NT2/D1 (cell line): ENCODE measurements at regions not wholly inside any gene's neighbourhood (a gene's known extent, or its start where the extent isn't known, plus 50 kb on each side); places are given as distances from the start of the nearest gene placed in this dataset.

ENCODE experiments used
- YY1 ChIP-seq: IDR thresholded peaks from 2 replicates; pipeline ENCODE4 v1.6.1; 2011; ENCODE audit not compliant: insufficient read length, insufficient read depth
- ZNF274 ChIP-seq: IDR thresholded peaks from 2 replicates; pipeline ENCODE4 v1.6.1; 2011; ENCODE audit warnings: mild to moderate bottlenecking, low read depth, low read length

GRCh38 chr3:86865506-86865905, 125.4 kb downstream of the VGLL3 start:
- TF ChIP-seq ZNF274: no peak
- no peak for TF ChIP-seq YY1
